Ecto neural progenitor cell (in vitro differentiated cells): ENCODE measurements at regions not wholly inside any gene's neighbourhood (a gene's known extent, or its start where the extent isn't known, plus 50 kb on each side); places are given as distances from the start of the nearest gene placed in this dataset.
A peak's percentile ranks its signal among the peaks of the same experiment; 100 is the strongest.

Experiments used
- DNase-seq: peaks from one replicate; pipeline ENCODE4 v3.0.0-alpha.2; 2018; ENCODE audit warnings: low spot score

DNA sequence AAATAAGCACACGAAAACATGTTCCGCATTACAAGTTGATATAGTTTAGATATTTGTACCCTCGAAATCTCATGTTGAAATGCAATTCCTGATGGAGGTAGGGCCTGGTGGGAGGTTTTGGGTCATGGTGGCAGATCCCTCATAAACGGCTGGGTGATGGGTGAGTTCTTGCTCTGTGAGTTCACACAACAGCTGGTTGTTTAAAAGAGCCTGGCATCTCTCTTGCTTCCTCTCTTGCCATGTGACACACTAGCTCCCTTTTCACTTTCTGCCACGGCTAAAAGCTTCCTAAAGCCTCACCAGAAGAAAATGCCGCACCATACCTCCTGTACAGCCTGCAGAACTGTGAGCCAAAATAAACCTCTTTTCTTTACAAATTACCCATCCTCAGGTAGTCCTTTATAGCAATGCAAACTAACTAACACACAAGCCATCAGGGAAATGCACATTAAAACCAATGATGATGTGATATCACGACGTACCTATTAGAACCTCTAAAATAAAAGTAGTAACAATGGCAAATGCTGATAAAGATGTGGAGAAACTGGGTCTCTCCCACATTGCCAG is 188.5 kb downstream of the ANAPC1 start:
- no peak for DNase-seq

GRCh38 chr2:111696226-111696625 is 187.8 kb downstream of the ANAPC1 start:
- no peak for DNase-seq

- DNase-seq = no peak
These were observed 186.4 kb downstream of the ANAPC1 start for GRCh38 chr2:111697560-111697959.

DNA sequence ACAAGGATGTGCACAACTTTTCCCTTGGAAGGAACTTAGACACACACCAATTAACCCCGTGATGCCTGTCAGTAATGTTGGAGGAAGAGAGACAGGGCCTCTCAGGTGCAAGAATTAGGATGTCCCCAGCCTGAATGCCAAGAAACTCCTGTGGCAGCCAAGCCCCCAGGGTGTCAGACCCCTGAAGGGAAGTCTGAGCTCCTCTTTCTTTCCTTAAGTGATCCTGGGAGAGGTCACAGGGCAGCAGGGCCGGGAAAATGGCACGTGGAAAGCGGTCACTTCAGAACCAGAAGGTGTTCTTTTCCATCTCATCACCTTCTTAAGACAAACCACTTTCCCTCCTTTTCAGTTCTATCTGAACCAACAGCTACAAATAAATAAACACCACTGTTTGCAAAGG is 185.9 kb downstream of the ANAPC1 start:
- no peak for DNase-seq

- DNase-seq = no peak
These were observed 185.0 kb downstream of the ANAPC1 start for GRCh38 chr2:111698743-111699554.

DNA sequence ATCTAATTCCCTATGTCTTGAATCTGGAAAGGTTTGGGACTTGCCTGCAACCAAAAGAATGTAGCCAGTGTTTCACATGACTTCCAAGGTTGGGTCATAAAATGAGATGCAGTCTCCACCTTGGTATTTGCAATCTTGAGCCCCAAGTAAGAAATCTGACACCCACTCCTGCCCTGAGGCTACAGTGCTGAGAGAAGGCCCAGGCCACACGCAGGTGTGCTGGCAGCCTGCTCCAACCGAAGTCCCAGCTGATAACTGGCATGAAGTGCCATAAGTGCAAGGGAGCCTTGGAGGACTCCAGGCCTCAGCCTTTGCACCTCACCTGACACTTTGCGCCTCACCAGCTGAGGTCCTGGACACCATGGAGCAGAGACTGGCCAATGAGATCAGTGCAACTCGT is 182.7 kb downstream of the ANAPC1 start:
- DNase-seq = no peak

DNA sequence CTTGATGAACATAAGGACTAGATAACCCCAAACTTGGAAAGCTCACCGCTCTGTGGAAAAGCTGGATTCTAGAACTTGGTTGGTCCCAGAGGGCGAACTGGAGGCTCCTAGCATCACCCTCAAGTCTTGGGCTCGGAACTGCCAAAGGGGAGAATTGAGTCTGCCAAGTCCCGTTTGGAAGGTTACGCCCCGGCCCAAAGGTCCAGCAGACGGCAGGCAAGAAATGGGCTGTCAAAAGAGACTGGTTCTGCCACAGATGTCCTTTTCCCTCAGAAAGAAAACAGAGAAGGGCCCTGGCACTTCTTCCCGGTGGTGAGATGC is 182.2 kb downstream of the ANAPC1 start:
- no peak for DNase-seq

- DNase-seq = peak; percentile 73
These were observed 181.7 kb downstream of the ANAPC1 start for GRCh38 chr2:111702119-111702803.

DNA sequence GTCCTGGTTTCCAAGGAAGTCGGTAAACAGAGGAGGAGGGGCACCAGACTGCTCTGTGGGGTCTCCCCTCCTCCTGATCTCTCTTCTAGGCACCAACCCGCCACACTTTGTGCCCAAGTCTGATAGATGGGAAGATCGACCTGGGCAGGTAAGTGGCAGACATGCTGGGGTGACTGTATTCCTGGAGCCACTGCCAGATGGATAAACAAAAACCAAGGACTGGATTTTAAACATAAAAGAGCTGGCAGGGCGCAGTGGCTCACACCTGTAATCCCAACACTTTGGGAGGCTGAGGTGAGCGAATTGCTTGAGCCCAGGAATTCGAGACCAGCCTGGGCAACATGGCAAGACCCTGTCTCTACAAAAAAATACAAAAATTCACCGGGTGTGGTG is 181.2 kb downstream of the ANAPC1 start:
- DNase-seq = no peak

DNA sequence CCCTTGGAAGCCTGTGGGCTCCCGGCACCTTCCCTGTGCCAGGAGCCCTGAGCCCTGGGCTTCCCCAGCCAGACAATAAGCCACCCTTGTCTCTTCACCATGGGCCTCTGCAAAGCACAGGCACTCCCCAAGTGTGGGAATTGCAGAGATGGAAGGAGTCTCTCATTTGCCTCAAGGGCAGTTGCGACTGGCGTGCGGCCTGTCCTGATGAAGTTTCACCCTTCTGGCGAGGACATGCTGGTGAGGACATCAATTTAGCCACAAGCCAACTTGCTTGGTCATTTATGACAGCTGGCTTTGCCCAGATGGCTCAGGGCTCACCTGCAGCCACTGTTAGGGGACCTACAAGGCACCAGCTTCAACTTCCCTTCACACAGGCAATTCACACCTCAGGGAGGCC is 180.2 kb downstream of the ANAPC1 start:
- no peak for DNase-seq

GRCh38 chr2:111704246-111704645 is 179.7 kb downstream of the ANAPC1 start:
- DNase-seq = no peak

- no peak for DNase-seq
These were observed 178.8 kb downstream of the ANAPC1 start for GRCh38 chr2:111705239-111705638.

DNA sequence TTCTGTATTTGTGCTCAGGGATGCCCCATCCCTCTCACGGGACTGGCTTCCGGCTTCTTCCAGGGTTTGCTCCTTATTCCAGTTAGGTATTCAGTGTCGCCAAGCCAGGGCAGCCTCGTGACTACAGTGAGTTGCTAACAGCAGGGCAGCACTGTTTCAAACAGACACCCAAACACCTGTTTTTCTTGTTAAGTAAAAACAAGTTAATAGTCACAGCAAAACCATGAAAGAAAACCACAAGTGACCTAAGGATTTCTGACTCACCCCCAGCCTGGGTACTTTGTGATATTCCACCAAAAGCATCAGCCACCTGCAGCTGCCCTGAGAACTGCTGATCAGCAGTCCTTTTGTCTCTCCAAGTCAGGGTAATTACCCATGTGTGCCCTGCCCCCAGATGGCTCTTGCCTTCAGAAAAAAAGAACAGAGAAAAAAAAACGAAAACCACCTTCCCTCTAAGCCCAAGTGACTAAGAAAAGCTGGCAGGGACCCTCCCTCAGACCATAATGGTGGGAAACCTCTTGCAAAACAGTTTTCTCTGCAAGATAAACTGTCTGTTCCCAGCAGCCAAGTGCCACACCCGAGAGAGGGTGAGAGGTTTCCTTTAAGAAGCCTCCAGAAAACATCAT is 178.2 kb downstream of the ANAPC1 start:
- no peak for DNase-seq

DNA sequence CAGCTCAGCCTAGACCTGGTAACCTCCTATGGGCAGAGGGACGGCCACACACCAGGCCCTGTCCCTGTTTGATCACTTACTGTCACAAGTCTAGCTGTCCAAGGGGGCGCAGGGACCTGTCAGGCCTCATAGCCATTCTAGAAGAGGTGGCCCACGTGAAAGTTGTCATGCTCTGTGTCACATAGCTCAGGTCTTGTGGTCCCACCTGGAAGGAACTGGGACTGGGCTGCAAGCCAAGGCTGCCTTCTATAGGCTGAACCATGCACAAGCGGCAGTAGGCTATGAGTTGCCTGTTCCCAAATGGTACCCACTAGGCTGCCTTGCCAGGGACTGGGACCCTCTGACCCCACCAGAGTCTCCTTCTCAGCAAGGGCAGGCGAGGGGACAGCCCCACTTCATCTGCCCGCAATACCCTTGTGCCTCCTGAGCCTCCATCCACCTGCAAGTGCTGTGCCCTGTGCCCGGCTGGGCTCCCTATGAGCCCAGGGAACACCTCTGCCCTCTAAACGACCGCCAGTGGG is 177.5 kb downstream of the ANAPC1 start:
- DNase-seq = no peak

DNA sequence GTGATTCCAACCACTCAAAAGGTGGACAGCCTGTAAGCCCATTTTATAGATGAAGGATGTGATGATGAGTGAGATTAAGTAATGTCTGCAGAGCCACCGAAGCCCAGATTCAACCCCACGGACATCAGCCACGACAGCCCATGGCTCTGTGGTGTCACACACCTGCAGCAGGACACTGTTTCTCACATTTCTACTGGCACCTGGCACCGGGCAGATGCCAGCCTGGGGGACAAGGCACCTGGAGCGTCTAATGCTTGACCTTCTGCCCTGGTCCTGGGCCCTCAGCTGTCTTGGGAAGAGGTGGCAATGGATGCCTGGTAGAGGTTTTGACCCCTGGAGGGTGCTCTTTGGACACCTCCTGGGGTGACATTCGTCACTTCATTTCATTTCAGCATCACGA is 176.3 kb downstream of the ANAPC1 start:
- no peak for DNase-seq

DNA sequence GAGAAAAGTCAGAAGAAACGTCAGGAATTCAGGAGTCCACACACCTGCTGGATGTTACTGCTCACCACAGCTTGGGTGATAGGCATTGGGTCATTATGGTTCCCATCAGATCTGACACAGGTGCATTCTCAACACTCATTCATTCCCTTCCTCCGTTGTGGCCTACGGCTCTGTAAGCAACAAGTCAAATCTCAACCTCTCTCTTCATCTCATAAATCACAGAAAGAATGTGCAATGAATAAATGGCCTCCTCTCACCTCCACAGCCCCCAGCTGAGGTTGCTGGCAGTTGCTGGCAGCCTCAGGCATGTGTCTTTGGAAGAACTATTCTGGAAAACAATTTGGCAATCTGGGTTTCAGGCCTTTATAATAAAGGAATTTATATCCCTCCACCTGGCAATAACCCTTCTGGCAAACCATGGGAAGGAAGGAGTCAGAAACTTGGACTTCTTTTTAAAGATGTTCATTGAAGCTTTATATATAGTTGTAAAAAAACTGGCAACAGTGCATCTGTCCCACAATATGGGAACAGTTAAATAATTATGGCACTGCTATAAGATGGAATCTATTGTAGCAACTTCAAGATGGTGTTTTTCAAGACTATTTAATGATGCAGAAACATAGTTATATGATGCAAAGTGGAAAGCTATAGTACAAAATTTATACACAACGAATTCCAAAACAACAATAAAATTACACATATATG is 175.4 kb downstream of the ANAPC1 start:
- no peak for DNase-seq

- DNase-seq = no peak
These were observed 174.7 kb downstream of the ANAPC1 start for GRCh38 chr2:111709321-111709720.

DNA sequence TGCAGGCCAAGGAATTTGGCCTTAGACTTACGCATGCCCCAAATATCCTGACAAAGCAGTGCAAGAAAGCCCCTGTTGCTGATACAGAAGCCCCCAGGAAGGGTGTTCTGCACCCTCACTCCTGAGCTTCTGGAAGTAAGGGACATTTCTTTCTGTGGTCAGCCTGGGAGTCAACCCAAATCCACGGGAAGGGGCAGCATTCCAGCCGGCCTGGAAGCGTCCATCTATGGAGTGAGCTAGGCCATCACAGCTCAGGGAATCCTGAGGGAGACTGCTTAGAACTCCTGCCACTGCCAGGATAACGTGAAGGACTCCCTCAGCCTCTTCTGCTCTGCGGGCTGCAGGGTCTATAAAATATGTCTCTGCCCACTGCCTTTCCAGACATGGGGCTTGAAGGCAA is 173.9 kb downstream of the ANAPC1 start:
- no peak for DNase-seq

GRCh38 chr2:111710613-111711012 is 173.4 kb downstream of the ANAPC1 start:
- DNase-seq = no peak

GRCh38 chr2:111711270-111711669 is 172.7 kb downstream of the ANAPC1 start:
- DNase-seq = no peak

DNA sequence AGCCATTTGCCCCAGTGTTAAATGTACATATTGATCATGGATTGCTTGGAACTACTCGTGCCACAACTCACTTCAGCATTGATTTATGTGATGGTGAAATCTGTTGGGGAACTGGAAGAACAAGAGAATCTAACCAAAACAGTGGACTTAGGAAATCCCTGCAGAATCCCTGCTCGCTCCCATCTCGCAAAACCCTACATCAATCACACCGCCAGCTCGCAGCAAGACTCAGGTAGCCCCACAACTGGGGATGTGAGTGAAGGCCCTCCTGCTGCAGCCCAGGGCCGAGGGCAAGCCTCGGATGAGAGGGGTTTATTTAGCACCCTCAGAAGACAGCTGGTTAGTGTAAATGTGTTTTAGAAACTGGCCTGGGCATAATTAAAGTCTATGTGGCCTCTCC is 171.6 kb downstream of the ANAPC1 start:
- DNase-seq = no peak

DNA sequence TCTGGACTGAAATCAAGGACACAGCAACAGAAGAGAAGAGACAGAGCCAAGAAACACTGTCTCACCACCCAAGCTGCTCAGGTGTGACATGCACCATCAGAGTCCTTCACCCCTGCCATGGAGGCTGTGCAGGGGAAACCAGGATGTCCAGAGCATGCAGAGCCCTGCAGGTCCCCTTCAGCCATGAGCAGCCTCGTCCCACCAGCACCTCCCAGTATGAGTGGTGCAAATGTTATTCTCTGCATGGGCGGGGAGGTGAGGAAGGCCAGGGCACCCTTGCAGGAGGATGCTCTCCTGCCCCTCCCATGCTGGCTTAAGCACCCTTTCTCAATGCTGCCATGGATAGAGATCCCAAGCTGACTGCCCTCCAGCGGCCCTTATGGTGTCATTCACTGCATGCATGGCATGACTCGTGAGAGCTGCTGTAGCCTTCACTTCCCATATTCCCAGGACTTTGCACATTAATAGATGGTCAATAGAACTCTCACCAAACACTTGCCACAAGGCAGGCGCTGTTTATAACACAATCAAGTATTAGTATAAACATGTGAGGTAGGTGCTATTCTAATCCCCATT is 171.0 kb downstream of the ANAPC1 start:
- DNase-seq = no peak
